HG03039 (cell line): ENCODE measurements at regions not wholly inside any gene's neighbourhood (a gene's known extent, or its start where the extent isn't known, plus 50 kb on each side); places are given as distances from the start of the nearest gene placed in this dataset.

Experiments
- ATAC-seq: cut with Tn5 transposase; IDR thresholded peaks from one replicate; pipeline ENCODE4 v1.9.1; 2021; ENCODE audit warnings: mild to moderate bottlenecking, moderate library complexity; ENCODE audit not compliant: unreplicated experiment

GRCh38 chr13:58160980-58161379 is 529.4 kb downstream of the PCDH17 start:
- ATAC-seq, result no peak

- ATAC-seq, result no peak
These were observed 534.1 kb downstream of the PCDH17 start for GRCh38 chr13:58165617-58166016.

DNA sequence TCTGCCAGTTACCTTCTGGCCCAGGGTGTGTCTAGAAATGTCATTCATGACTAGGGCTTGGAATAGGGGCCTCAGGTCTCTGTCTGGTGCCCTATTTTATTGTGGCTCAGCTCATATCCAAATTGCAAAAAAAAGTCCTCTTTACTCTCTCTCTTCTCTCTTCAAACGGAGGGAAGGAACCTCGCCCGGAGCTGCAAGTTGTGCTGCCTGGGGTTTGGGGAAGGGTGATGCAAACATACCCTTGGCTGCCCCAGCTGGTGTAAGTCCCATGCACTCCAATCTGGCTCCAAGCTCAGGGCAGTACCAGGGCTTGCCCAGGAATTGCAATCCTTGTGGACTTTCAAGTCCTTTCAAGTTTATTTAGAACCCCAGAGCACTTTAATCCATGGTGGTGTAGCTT is 549.6 kb downstream of the PCDH17 start:
- ATAC-seq, result no peak

GRCh38 chr13:58187881-58188280 is 556.3 kb downstream of the PCDH17 start:
- ATAC-seq, result no peak

GRCh38 chr13:58190577-58190976 is 559.0 kb downstream of the PCDH17 start:
- ATAC-seq, result no peak

- ATAC-seq, result no peak
These were observed 560.2 kb downstream of the PCDH17 start for GRCh38 chr13:58191754-58192153.

- no peak for ATAC-seq
These were observed 570.6 kb downstream of the PCDH17 start for GRCh38 chr13:58202099-58202498.

DNA sequence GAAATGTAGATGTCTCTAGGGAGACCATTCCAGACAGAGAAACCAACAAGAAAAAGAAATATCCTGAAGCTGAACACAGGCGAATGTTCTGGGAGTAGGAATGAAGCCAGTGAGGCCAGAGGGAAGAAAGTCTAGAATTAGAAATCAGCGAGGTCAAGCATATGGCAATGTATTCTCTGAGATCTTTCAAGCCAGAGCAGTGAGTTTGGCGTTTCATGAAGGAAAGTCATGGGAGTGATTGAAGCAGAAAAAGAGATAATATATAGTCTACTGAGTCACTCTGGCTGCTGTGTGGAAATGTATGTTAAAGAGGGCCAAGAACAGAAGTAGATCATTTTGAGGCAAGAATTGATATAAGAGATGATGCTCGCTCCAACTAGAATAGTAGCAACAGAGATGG is 576.0 kb downstream of the PCDH17 start:
- ATAC-seq, result no peak

DNA sequence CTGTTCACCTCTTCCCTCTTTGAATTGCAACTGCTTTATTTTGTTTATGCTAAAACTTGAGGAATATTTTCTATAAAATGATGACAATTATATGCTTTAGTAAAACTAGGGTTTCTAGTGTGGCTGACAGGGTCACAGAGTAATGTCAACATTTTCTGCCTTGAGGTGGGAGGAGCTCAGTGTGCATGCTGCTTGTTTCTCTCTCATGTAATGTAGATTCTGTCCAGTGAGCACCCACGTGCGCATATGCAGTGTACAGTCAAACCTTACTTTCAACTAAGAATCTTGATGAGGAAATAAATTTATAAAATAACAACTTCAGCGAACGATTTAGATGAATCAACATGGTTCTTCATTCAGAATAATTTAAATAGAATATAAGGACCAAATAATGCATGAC is 603.9 kb downstream of the PCDH17 start:
- ATAC-seq, result no peak

- ATAC-seq, result no peak
These were observed 607.6 kb downstream of the PCDH17 start for GRCh38 chr13:58238972-58239773.

GRCh38 chr13:58239774-58240268 is 608.3 kb downstream of the PCDH17 start:
- ATAC-seq, result no peak

GRCh38 chr13:58247080-58247479 is 615.5 kb downstream of the PCDH17 start:
- ATAC-seq, result no peak

DNA sequence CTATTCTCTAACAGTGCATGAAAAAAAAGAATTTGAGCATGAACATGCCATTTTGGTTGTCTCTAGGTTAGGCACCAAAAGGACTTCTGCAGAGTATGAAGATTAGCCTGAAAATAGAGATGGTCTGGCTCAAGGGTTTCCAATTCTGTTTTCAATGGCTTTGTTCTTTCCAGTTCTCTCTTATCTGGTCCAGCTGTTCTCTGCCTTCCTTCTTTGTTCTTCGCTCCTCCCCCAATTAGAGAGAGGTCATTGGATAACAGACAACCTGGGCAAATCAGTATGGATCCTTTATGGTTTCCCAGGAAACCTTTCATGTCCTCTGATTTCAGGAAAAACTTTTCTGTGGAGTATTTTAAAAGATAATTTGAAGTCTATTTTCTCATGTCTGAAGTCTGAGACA is 623.4 kb downstream of the PCDH17 start:
- no peak for ATAC-seq

DNA sequence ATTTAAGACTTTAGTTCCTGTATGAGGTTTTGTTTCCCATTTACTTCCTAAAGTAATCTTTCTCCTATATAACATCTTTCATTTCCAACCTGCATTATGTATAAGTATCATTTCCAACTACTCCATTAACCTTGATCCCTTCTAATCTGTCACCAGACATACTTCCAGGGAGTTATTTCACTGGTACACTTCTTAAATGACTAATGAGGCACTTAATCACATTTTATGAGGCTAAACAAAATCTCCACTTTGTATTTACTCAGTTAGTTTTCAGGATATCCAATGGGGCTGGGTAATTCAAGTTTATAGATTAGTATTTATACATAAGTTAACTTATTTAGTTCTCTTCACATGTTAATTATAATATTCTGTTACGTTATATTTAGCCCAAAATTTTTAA is 634.7 kb downstream of the PCDH17 start:
- ATAC-seq, result no peak

DNA sequence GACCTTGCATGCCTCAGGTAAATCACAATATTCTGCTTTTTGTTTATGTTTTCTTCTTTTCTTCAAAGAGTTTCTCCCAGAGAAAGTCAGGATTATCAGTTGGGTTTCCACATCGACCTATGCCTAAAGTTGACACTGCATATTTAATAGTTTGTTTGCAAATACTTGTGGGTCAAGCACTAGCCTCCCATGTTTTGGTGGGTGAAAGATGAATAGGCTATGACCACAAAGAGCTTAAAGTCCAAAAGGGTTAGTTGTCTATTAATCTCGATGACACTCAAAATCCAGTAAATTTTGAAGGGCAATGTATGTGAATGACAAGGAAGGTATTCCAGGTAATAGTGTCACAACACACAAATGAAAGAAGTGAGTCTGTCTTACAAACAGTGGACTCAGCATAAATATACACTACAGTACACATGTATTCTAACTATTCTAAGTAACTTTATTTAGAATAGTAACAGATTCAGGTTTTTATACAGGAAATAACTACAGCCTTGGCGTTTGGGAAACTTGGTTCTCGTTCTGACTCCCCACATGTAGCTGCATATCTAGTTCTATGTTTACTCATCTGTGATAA is 667.1 kb downstream of the PCDH17 start:
- no peak for ATAC-seq

GRCh38 chr13:58300224-58300623 is 668.7 kb downstream of the PCDH17 start:
- ATAC-seq, result no peak

- no peak for ATAC-seq
These were observed 669.6 kb downstream of the PCDH17 start for GRCh38 chr13:58300974-58301681.

GRCh38 chr13:58302349-58302748 is 670.8 kb downstream of the PCDH17 start:
- ATAC-seq, result no peak

DNA sequence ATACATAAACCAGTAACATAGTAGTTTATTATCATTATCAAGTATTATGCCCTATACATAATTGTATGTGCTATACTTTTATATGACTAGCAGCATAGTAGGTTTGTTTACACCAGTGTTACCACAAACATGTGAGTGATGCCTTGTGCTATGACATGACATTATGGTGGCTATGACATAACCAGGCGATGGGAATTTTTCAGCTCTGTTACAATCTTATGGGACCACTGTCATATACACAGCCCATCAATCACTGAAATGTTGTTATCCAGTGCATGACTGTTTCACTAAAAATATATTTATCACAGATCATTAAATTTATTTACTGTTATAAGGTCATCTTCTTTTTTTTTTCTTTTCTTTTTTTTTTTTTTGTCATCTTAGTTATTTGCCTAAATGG is 674.5 kb downstream of the PCDH17 start:
- no peak for ATAC-seq

DNA sequence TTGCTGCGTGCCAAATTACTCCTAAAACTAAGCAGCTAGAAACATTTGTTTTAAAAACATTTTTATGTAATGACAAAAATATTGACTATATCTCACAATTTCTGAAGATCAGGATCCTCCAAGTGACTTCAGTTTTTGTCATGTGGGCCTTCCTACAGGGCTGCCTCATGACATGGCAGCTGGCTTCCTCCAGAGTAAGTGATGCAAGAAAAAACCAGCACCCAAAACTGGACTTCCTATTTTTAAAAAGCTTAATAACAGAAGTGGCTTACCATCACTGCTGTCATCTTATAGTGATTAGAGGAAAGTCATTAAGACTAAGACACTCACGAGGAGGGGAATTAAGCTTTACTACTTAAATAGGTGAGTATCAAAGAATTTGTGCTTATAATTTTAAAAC is 681.7 kb downstream of the PCDH17 start:
- no peak for ATAC-seq

- ATAC-seq, result no peak
These were observed 687.1 kb downstream of the PCDH17 start for GRCh38 chr13:58318495-58319167.
